Body of pancreas (tissue), 4 donors: ENCODE measurements at regions not wholly inside any gene's neighbourhood (a gene's known extent, or its start where the extent isn't known, plus 50 kb on each side); places are given as distances from the start of the nearest gene placed in this dataset.
A peak's percentile ranks its signal among the peaks of the same experiment; 100 is the strongest.

Source experiments
- ATAC-seq: fragments of 150-250 bp; one replicate; pipeline ENCODE4 v1.9.1; 2016
- DNase-seq, 4 donors: peaks; one replicate each; pipeline ENCODE4 v3.0.0-alpha.2; 2019
- H3K27ac ChIP-seq, 4 donors: fragments of 200-600 bp; sonication (generic); 1 replicate in 3 of 4; 2 replicates in 1 of 4; pipeline versions ENCODE4 v1.5.1 to v1.6.1; 2016 to 2019; ENCODE audit warnings: mild to moderate bottlenecking in 1 of 4, mixed read lengths in 1 of 4, moderate library complexity in 1 of 4
- H3K27me3 ChIP-seq, 2 donors: fragments of 200-600 bp; sonication (generic); one replicate each; pipeline ENCODE4 v1.6.0; 2016; ENCODE audit warnings: mild to moderate bottlenecking in 1 of 2
- H3K36me3 ChIP-seq, 2 donors: fragments of 200-600 bp; sonication (generic); replicated peaks in 1 of 2; 2 replicates each; pipeline ENCODE4 v1.5.1; 2016; ENCODE audit warnings: low read depth in 2 of 2; ENCODE audit not compliant: insufficient read depth in 1 of 2
- H3K4me1 ChIP-seq: fragments of 200-600 bp; sonication (generic); one replicate; pipeline ENCODE4 v1.6.0; 2016
- H3K4me3 ChIP-seq, 2 donors: fragments of 200-600 bp; sonication (generic); 1 replicate in 1 of 2; 2 replicates in 1 of 2; pipeline ENCODE4 v1.5.1; 2016 to 2019
- H3K9me3 ChIP-seq, 3 donors: fragments of 200-600 bp; sonication (generic); 1 replicate in 2 of 3; 2 replicates in 1 of 3; pipeline ENCODE4 v1.5.1; 2016
- CTCF ChIP-seq, 7 experiments: fragments of 450-650 bp in 4 of 7; fragments of 200-600 bp in 3 of 7; sonication (generic) in 3 of 7; IDR thresholded peaks; one replicate each; pipeline ENCODE4 v1.5.1; 2016 to 2019; ENCODE audit warnings: antibody characterized with exemption in 7 of 7
- POLR2A ChIP-seq, 3 donors: fragments of 450-650 bp; IDR thresholded peaks; one replicate each; pipeline ENCODE4 v1.6.1; 2016; ENCODE audit warnings: antibody characterized with exemption in 3 of 3, mild to moderate bottlenecking in 2 of 3
- WGBS, 2 donors: methylation state at CpG; one replicate each; pipeline ENCODE4 v1.1.5; 2017; 5-methylcytosine and 5-hydroxymethylcytosine counted together
- intact Hi-C: fragments of 100-400 bp; cut with DNase I; formaldehyde crosslinking; loops from one replicate; pipeline ENCODE4 v1.15.1; 2023

GRCh38 chr2:48183991-48184390 is 130.5 kb upstream of the FOXN2 start:
- Histone ChIP-seq H3K4me1 (no peaks in the 10 kb centered on the region), H3K4me3 (no peak overlapping the region), H3K27me3 (no peaks in the 10 kb centered on the region), H3K9me3 (no peaks in the 10 kb centered on the region), H3K36me3 (no peaks in the 10 kb centered on the region), H3K27ac (no peak overlapping the region)
- ATAC-seq = no peak
- no peak for DNase-seq
- intact Hi-C loops = no loop called here
- TF ChIP-seq POLR2A (IDR thresholded peaks at IDR 0.05) (no peak), CTCF (IDR thresholded peaks at IDR 0.05) (no peak)

GRCh38 chr2:48187503-48187902 is 127.0 kb upstream of the FOXN2 start:
- WGBS, 2 donors = 91 to 100% methylated on average over 1 of the region's 1 CpG
- Histone ChIP-seq H3K27ac (no peak overlapping the region), H3K9me3 (no peaks in the 10 kb centered on the region), H3K36me3 (no peaks in the 10 kb centered on the region), H3K4me3 (no peak overlapping the region), H3K27me3 (no peaks in the 10 kb centered on the region), H3K4me1 (no peaks in the 10 kb centered on the region)
- TF ChIP-seq POLR2A (IDR thresholded peaks at IDR 0.05) (no peak), CTCF (IDR thresholded peaks at IDR 0.05) (no peak)
- intact Hi-C loops = no loop called here
- DNase-seq (no peak), ATAC-seq (no peak)

GRCh38 chr2:48189552-48190228 is 124.8 kb upstream of the FOXN2 start:
- WGBS, 2 donors = 76 to 80% methylated on average over 4 of the region's 4 CpGs
- H3K4me1 ChIP-seq = no peaks in the 10 kb centered on the region
- TF ChIP-seq POLR2A (IDR thresholded peaks at IDR 0.05) (no peak), CTCF (IDR thresholded peaks at IDR 0.05) (no peak)
- intact Hi-C loops = no loop called here
- ATAC-seq (no peak), DNase-seq (peak in 2 of 4 donors; percentile 8 to 31)
- H3K9me3 ChIP-seq = no peaks in the 10 kb centered on the region
- H3K27me3 ChIP-seq = no peaks in the 10 kb centered on the region
- no peaks in the 10 kb centered on the region for H3K36me3 ChIP-seq
- no peak overlapping the region for H3K27ac ChIP-seq
- H3K4me3 ChIP-seq = no peak overlapping the region

- H3K4me1 ChIP-seq = no peaks in the 10 kb centered on the region
- H3K36me3 ChIP-seq = no peaks in the 10 kb centered on the region
- DNase-seq = no peak
- no peak for ATAC-seq
- H3K4me3 ChIP-seq = no peak overlapping the region
- intact Hi-C loops = no loop called here
- no peaks in the 10 kb centered on the region for H3K27me3 ChIP-seq
- TF ChIP-seq CTCF (IDR thresholded peaks at IDR 0.05) = no peak
- no peak for TF ChIP-seq POLR2A (IDR thresholded peaks at IDR 0.05)
- H3K27ac ChIP-seq = no peak overlapping the region
- H3K9me3 ChIP-seq = no peaks in the 10 kb centered on the region
- 91 to 94% methylated on average over 2 of the region's 2 CpGs for whole genome bisulfite sequencing, 2 donors
These were observed 124.3 kb upstream of the FOXN2 start for GRCh38 chr2:48190230-48190629.

GRCh38 chr2:48194641-48195040 is 119.8 kb upstream of the FOXN2 start:
- Histone ChIP-seq H3K4me1 (no peaks in the 10 kb centered on the region), H3K4me3 (no peak overlapping the region), H3K27me3 (no peaks in the 10 kb centered on the region), H3K9me3 (no peaks in the 10 kb centered on the region), H3K27ac (no peak overlapping the region), H3K36me3 (no peaks in the 10 kb centered on the region)
- intact Hi-C loops = no loop called here
- ATAC-seq (no peak), DNase-seq (no peak)
- TF ChIP-seq CTCF (IDR thresholded peaks at IDR 0.05) (no peak), POLR2A (IDR thresholded peaks at IDR 0.05) (no peak)
- WGBS, 2 donors = 38 to 47% methylated on average over 1 of the region's 1 CpG
